Ovary (tissue), 3 donors: ENCODE measurements at regions not wholly inside any gene's neighbourhood (a gene's known extent, or its start where the extent isn't known, plus 50 kb on each side); places are given as distances from the start of the nearest gene placed in this dataset.

Experiments used
- CTCF ChIP-seq, 3 donors: fragments of 450-650 bp in 2 of 3; fragments of 200-600 bp in 1 of 3; IDR thresholded peaks; one replicate each; pipeline versions ENCODE4 v1.5.1 to v1.8.0; 2016 to 2022; ENCODE audit warnings: antibody characterized with exemption in 3 of 3, mild to moderate bottlenecking in 1 of 3
- EP300 ChIP-seq: sonication (generic); formaldehyde crosslinking; IDR thresholded peaks from one replicate; pipeline ENCODE4 v1.6.1; 2017; ENCODE audit warnings: antibody characterized with exemption
- POLR2A ChIP-seq: fragments of 450-650 bp; IDR thresholded peaks from one replicate; pipeline ENCODE4 v1.6.1; 2017; ENCODE audit warnings: antibody characterized with exemption, mild to moderate bottlenecking, moderate library complexity
- donor health status: DM: no; HTN: no; CAD: no.

- TF ChIP-seq CTCF (IDR thresholded peaks at IDR 0.05) (no peak), EP300 (no peak), POLR2A (no peak)
These were observed 405.2 kb downstream of the ZEB2 start for GRCh38 chr2:144114760-144115159.
